Myocyte (in vitro differentiated cells): ENCODE measurements at regions not wholly inside any gene's neighbourhood (a gene's known extent, or its start where the extent isn't known, plus 50 kb on each side); places are given as distances from the start of the nearest gene placed in this dataset.

ENCODE experiments used
- DNase-seq: peaks from one replicate; pipeline ENCODE4 v3.0.0-alpha.2; 2012; ENCODE audit warnings: low read depth

DNA sequence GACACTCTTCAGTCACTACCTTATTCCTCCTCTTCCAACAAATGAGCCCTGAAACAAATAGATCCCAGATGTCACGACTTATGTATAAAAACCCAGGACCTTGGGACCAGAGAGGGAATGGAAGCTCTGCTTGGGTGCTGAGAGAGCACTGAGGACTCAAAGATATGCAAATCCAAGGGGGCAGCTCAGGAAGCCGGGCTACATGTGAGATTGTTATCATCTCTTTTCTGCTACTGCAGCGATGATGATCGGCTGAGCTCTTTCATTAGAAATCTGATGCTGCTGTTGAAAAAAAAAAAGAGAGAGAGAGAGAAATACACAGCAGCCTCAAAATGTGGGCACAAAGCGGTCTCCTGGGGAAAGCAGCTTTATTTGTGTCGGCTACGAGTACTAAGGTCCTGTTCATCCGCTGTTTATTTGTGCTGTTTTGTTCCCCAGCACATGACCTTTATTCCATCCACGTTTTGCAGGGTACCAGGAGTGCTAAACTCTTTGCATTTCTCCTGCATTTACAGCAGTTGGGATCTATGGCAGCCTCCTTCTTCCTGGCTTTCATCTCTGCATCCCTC, 120.2 kb downstream of the TRIM29 start:
- DNase-seq: no peak

DNA sequence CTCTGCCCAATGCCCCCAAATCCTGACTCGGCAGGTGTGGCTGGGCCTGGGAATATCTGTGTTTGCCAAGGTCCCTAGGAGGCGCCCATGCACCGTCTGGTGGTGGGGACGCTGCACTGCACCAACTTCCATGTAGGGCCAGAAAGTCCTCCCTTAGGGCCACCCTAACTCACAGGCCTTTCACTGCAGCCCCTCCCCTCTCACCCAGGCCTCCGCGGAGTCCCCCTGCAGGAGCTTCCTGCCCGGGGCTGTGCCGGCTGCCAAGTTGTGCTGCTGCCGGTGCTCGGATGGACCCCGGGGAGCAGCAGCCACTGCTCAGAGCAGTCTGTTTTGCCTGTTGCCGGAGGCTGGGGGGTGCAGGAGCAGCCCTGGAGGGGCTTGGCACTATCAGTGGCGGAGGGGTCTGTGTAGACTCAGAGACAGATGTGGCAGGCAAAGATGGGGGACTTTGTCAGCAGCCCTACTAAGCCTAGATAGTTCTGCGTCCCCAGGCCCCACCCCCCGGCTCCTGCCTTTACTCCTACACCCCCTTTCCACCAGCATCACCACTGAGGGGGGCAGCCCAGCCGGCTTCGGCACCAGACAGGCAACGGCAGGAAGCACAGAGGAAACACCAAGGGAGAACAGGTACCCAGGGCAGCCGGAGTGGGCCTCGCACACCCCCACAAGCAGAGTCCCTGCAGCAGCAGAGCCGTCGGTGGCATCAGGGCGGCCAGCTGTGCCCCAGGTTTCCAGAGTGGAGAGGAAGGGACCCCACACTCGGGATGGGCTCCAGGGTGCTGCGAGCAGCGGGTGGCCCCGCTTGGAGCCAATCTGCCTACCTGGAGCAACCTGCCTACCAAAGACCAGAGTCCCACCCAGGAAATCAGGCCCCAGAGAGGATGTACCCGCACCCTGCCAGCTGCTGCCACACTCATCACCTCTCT, 124.3 kb downstream of the TRIM29 start:
- peak; percentile 40 for DNase-seq

DNA sequence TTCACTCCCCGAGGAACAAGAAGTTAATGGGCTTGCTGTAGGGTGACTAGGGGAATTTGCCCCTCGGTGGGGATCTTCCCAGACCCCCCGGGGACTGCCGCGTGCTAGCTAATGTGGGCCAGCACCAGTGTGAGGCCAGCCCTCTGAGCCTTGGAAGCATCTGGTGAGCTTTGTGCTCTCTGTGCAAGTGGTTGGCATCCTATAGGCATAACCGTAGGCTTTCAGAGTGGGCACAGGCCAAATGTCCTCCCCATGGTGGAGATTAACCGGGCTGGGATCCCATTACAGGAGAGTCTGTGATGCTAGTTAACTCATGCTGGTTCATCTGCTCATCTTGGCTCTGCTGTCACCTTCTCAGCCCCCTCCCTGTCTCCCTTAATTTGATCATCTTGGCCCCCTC, 125.7 kb downstream of the TRIM29 start:
- no peak for DNase-seq

DNA sequence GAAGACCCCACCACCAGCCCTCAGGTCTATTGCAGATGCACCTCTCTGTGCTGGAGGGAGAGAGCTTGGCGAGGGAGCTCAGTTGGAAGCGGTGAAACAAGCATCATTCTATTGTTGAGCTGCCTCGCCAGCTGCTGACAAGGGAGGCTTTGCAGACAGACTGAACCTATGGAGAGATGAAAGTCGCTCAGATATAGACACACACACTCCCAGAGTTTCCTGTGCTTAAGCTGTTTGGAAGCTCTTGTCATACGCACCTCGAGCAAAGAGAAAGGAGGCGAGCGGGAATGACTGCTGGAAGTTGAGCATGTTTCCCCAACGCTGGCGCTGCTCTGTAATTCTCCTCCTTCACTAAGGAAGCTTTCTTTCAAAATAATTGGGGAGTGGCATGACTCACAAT, 126.1 kb downstream of the TRIM29 start:
- no peak for DNase-seq

DNA sequence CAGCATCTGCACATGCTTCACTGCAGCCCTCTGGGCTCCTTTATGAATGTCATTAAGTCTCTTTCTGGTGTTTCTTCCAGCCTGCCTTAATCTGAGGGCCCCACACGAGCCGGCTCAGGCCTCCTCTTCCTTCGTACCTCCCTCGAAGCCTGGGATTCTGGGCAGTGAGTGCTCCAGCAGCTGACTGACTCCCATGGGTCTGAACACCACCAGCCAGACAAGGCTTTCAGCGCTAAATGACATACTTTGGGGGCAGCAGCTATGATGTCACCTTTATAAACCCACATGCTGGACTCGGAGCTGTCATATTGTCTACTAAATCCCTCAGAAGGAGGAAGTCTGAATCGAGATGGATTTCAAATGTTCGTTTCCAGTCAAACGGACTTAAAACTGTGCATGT, 127.1 kb downstream of the TRIM29 start:
- DNase-seq: no peak

DNA sequence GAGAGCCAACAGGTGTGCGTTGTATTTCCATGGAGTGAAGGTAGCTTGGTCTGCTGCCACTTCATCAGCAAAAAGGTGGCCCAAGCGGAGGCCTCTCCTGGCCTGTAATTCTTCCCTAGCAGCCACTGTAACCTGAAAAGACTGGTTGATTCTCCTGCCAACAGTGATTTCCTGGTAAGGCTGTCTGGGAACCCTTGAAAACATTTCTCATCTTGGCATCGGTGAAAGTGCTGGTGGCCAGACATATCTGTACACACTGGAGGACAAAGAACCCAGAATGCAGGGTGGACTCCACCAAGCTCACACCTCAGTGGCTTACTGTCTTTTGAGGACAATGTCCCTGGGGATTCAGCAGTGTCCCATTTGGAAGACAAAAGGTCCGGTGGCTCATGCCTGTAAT, 128.0 kb downstream of the TRIM29 start:
- no peak for DNase-seq

DNA sequence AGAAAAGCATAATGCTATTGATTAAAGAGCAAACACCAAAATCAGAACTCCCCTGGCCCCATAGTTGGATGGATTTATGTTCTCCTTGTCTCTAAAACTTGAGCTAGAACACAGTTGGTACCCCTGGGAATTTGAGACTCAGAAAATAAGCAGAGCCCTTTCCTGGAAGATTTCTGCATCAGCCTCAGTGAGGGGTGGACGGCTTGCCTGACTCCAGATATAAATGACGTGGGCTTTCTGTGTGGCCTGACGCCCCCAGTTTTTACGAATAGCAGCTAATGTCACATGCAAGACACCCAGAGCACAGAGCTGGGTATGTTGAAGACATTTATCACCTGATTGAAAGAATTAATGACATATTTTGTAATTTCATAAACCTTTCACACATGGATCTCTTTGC, 130.8 kb downstream of the TRIM29 start:
- DNase-seq: no peak

DNA sequence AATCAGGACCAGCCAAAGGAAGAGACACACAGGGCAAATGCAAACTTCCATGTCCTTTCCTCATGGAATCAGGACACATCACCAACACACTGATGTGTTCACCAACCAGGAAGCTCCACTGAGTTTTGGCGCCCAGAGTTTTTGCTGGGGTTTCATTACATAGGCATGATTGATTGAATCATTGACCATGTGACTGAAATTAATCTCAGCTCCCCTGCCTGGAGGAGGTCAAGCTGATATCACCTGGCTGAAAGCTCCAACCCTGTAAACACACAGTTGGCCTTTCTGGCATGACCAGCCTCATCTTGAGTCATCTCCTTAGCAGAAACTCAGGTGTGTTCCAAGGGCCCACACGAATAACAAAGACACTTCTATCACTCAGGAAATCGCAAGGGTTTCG, 133.2 kb downstream of the TRIM29 start:
- no peak for DNase-seq

DNA sequence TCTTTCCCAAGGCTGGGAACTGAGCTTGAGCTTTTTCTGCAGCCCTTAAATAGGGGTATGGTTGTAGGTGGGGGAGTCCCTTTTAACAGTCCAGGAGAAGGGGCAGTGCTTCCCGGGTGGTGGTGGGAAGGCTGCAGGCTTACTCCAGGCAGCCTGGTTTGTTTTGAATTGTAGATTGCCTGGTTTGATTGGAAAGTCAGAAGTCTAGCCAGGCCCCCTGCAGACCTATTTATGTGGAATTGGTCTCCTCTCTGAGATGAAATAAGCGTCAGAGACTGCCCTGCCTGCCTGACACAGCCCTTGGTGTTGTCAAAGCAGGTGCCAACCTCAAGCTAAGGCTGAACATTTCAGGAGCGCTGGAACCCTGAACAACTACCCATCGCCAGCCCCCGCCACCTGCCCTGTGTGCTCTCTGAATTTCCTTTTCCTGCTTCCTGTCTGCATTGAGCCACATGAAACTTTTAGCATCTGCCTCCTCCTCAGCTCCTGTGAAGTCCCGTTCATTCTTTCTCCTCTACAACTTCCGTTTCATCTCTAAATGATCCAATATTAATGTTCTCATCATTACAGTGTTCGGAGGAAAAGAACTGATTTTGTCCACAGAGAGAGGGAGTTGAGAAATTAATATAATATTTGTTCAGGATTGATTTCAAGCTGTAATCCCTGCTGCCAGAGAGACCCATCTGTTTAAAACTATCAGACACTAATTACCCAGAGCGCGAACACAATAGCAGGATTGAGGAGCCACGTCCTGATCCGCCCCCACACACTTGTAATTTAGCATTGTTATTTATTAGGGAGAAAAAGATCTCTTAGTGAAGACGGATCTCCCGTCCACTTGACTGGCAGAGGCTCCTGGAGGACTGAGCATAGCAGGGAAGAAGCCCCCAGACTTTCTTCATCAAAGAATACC, 136.5 kb downstream of the TRIM29 start:
- no peak for DNase-seq

DNA sequence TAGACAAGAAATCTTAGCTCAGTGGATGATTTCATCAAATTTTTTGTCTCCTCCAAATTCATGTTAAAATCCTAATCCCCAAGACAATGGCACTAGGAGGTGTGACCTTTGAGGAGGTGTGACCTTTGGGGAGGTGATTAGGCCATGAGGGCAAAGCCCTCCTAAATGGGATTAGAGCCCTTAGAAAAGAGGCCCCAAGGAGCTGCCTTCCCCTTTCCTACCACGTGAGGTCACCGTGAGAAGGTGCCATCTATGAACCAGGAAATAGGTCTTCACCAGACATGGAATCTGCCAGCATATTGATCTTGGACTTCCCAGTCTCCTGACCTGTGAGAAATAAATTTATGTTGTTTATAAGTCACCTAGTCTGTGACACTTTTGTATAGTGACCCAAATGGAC, 138.7 kb downstream of the TRIM29 start:
- no peak for DNase-seq

DNA sequence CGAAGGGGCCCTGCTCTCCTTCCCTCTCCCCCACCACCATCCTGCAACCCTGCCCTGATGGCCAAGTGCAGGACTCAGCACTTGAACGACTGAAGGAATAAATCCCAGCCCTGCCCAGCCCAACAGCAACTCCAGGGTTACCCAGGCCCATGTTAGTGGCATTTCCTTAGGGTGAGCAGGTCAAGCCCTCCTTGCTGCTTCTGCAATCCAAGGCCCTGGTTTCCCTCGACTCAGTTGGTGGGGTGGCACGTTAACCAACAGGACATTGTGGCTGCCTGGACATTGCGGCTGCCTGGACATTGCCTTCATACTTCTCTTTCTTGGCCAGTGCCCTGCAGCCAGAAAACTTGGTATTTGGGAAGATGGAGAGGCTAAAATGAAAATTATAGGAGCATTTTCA, 141.4 kb downstream of the TRIM29 start:
- DNase-seq: no peak

DNA sequence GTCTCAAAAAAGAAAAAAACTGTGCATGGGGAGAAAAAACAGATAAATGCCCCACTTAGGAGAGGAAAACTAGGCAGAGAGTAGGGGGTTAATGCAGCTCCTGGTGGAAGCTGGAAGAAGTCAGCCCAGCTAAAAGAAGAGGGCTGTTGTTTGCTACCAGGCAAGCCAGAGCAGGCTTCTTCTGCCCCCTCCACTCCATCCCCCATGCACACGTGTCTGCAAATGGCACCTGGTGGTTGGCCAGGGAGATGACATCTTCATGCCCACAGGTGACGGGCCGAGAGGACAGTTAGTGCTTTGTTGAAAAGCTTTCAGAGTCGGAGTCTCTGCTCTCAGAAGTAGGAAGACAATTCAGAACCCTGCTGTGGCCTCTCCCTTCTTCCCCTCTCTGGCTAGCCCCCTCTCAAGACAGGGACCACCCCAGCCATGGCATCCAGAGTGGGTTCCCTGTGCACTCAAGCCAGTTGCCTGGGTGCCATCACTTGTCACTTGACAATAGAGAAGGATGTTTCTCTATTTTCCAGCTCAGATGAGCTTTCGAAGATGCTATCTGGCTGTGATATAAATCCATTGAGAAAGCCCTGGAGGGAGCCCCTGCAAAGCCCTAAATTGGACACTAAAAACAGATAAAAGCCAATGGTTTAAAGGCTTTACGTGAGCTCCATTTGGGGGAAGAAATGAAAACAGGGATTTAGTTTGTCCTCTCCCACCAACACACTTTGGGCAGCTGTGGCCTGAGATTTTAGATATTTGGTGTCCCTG, 142.0 kb downstream of the TRIM29 start:
- DNase-seq: no peak

DNA sequence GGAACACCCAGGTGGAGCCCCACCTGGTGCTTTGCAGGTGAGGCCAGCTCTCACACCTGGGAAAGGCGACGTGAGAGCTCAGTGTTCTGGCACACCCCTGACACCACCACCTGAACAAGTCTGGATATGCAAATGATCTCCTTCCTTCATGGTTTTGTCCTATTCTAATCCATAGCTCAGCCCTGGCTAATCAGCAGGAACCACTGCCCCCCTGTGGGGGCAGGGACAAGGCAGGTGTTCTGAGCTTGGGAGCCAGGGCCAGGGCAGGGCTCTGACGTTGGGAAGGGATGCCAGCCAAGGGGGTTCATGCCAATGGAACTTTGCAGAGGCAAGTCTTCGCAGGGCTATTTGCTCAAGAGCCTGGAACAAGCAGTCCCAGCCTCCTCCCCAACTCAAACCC, 144.2 kb downstream of the TRIM29 start:
- no peak for DNase-seq

DNA sequence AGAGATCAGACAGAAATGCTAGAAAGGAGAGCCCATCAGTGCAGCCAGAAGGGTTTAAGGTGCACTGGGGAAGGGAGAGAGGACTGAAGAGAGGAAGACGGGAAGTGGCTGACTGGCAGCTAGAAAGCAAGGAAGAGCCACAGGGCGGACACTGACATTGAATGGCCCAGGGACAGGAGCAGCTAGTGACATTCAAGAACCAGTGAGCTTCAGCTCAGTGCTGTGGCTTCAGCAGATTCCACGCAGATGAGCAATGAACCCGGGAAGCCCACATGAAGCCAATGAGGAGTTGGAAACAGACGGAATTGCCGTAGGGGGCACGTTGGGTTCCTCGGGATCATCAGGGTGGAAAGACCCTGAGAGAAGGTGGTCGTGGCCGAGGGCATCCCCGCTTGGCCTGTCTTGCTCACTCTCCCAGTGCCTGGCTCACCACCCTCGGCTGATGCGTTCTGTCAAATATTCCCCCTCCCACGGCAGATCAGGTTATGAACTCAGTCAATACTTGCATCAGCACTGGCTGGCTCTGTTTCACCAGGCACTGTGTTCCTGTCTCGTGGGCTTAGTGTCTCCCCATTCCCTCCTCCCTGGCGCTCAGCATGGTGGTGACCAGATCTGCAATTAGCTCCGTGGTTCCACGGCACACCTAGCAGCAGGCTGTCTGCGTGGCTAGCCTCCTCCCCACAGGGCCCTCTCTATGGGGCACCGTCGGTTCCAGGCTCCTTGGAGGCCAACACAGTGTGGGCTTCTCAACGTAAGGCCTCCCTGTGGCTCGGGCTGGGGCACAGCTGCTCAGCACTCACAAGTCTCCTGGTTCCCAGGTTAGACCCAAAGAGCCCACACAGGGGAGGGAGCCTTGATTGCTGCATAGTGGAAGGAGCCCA, 145.5 kb downstream of the TRIM29 start:
- peak; percentile 17 for DNase-seq

DNA sequence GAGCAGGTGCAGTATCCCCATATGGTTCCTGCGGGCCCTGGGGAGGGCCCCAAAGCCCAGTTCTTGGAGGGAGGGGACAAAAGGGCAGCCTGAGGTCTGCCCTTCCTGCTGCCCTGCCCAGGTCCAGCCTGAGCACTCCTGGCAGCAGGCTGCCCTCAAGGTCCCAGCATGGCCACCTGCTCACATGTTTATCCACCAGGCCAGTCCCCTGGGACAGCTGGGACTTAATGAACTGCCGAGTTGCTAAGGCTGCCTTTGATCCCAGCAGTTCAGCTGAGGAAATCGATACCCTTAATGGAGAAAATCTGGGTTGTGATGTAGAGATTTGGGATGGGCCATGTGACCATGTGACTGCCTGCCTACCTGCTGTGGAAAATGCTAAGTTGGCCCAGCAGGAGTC, 146.2 kb downstream of the TRIM29 start:
- peak; percentile 20 for DNase-seq

DNA sequence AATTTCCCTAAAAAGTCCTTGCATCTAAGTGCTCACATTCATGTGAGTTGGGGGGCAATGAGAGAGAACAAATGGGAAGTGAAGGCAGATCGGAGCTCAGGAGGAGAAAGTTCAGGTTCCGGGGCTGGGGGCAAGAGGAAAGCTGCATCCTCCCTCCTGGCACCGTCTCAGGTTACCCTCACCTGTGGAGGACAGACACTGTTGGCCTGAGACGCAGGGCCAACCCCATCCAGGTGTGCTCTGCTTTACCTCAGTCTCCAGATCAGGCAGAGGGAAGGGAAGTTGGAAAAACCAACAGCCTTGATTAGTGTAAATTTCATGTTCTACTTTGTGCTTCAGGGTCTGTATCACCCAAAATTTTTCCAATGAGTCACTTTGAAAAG, 146.9 kb downstream of the TRIM29 start:
- DNase-seq: no peak

DNA sequence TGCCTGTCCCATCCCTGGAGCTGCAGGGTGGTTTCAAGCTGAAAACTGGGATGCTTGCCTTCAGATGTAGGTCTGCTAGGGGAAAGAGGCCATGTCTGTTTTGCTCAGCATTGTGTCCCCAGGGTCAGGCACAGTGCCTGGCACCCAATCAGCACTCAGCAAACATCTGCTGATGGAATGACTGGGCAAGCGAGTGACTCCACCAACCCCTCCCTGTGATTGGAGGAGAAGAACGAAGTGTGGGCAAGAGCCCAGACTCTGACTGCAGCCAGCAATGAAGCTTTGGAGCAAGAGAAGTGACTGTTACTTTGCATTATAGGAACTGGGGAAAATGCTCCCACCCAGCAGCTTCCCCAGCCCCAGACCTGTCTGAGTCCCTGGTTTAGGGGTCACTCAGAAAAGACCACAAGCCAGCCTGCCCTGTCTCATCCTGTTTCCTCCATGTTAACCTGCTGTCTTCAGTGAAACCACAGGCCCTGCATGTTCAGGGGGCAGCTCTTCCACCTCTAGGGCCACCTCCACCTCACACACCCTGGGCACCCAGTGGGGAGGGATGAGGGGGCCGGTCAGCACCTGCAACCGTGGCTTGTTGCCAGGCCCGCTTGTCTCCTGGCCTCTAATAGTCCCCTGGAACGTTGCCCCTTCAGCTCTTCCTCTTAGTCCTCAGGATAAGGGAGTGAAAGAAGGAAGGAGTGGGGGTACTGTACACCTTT, 147.4 kb downstream of the TRIM29 start:
- no peak for DNase-seq

DNA sequence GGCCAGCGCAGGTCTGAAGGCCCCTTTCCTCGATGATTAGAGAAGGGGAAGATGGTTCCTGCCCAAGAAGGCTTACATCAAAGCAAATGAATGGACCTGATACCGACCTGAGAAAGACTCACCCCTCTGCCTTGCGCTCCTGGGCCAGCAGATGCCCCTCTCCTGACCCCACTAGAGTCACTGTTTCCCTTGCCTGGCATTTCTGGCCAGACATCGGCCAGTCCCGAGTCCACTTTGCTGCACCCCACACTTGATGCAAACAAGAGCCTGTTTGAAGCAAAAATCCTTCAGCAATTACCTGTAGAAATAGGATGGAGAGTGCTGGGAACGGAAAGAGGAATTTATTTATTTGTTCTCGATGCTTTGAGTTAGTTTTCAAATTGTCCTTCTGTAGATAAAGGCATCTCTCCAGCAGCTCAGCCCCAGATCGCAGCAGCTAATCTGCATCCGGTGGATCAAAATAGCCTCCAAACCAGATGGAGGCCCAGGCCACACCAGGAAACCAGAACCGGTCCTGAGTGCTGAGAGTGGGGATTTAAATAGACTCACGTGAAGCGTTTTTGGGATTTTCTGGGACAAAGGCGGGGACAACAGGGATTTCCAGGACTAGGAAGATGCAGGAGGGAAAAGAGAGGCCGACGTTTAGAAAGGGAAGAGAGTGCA, 148.6 kb downstream of the TRIM29 start:
- DNase-seq: no peak

DNA sequence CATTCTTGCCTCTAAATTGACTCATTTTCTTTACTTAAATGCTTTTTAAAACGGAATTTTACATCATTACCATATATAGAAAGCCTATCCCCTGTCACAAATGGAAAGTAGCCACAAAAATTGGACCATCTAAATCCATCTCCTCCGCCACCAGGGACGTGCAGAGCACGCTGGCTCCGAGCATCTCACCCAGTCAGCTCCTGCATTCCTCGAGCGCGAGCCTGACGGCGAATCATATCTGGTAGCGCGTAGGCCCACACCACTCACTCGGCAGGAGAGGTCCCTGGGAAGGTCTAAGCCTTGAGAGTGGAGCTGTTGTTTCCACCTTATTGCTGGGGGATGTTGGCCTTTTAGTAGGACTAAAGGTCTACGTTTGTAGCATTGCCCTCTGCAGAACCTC, 152.4 kb downstream of the TRIM29 start:
- no peak for DNase-seq
